IMR-90 (cell line): ENCODE measurements at regions not wholly inside any gene's neighbourhood (a gene's known extent, or its start where the extent isn't known, plus 50 kb on each side); places are given as distances from the start of the nearest gene placed in this dataset.
"Not testable (repeated sequence)": the region's sequence is repeated elsewhere in the genome, so short reads cannot be mapped to it uniquely, and the experiment has no call there.

ENCODE experiments used
- ATAC-seq: fragments of 200-7000 bp; cut with Tn5 transposase; 2 replicates; pipeline ENCODE4 v1.9.1; 2020; ENCODE audit warnings: low read depth, mild to moderate bottlenecking, moderate library complexity
- BruUV-seq: library from RNA; stranded (reverse); fragments of 400-500 nt; replicated peaks from 2 replicates; lab custom pipeline; 2021; lab: Mats Ljungman, UMichigan
- CTCF ChIA-PET: fragments of 300-600 bp; formaldehyde crosslinking; extraction: SDS; loops from one replicate; lab custom pipeline; 2021; ENCODE audit warnings: antibody characterized with exemption; lab: Yijun Ruan, JAX
- POLR2A ChIA-PET: fragments of 300-600 bp; sonication (Branson Sonifier 250); formaldehyde crosslinking; loops from one replicate; lab custom pipeline; 2022; ENCODE audit warnings: antibody characterized with exemption; ENCODE audit not compliant: unreplicated experiment; lab: Charles Lee
- DNase-seq: peaks from one replicate; pipeline ENCODE4 v3.0.0; 2013
- H2AFZ ChIP-seq: replicated peaks from 2 replicates; pipeline ENCODE3; 2013; ENCODE audit warnings: low read length, mild to moderate bottlenecking; ENCODE audit not compliant: poor library complexity
- H2AK5ac ChIP-seq: 2 replicates; pipeline ENCODE4 v1.6.1; 2013; ENCODE audit warnings: low read depth, low read length, inconsistent platforms
- H2AK9ac ChIP-seq: replicated peaks from 2 replicates; pipeline ENCODE3; 2013; ENCODE audit warnings: mild to moderate bottlenecking, low read depth, low read length, moderate library complexity; ENCODE audit not compliant: poor library complexity
- H2BK120ac ChIP-seq: 2 replicates; pipeline ENCODE4 v1.6.1; 2013; ENCODE audit warnings: low read depth, low read length, inconsistent platforms
- H2BK15ac ChIP-seq: 3 replicates; pipeline ENCODE4 v1.6.1; 2013; ENCODE audit warnings: low read depth, low read length, inconsistent platforms
- H2BK20ac ChIP-seq: 2 replicates; pipeline ENCODE4 v1.6.1; 2013; ENCODE audit warnings: low read depth, mild to moderate bottlenecking, inconsistent platforms, low read length, moderate library complexity
- H2BK5ac ChIP-seq: 2 replicates; pipeline ENCODE4 v1.6.1; 2013; ENCODE audit warnings: mild to moderate bottlenecking, low read depth, low read length, inconsistent platforms; ENCODE audit not compliant: poor library complexity, severe bottlenecking
- H3K14ac ChIP-seq: replicated peaks from 2 replicates; pipeline ENCODE4 v1.6.1; 2013; ENCODE audit warnings: low read depth, low read length, inconsistent platforms
- H3K18ac ChIP-seq: 2 replicates; pipeline ENCODE4 v1.6.1; 2013; ENCODE audit warnings: low read depth, low read length, control low read depth
- H3K23ac ChIP-seq: 2 replicates; pipeline ENCODE4 v1.6.1; 2013; ENCODE audit warnings: low read depth, low read length, inconsistent platforms
- H3K27ac ChIP-seq: 2 replicates; pipeline ENCODE4 v1.5.1; 2013; ENCODE audit warnings: mild to moderate bottlenecking, control low read depth, low read length; ENCODE audit not compliant: insufficient read depth
- H3K27me3 ChIP-seq: 2 replicates; pipeline ENCODE4 v1.6.1; 2013; ENCODE audit warnings: low read length; ENCODE audit not compliant: control insufficient read depth, insufficient read depth
- H3K36me3 ChIP-seq: 2 replicates; pipeline ENCODE4 v1.6.1; 2013; ENCODE audit warnings: low read length, mixed read lengths; ENCODE audit not compliant: control insufficient read depth, insufficient read depth
- H3K4ac ChIP-seq: 2 replicates; pipeline ENCODE4 v1.6.1; 2013; ENCODE audit warnings: low read depth, low read length, inconsistent platforms
- H3K4me1 ChIP-seq: 2 replicates; pipeline ENCODE4 v1.6.1; 2013; ENCODE audit warnings: low read length, mixed read lengths; ENCODE audit not compliant: control insufficient read depth, insufficient read depth
- H3K4me2 ChIP-seq: 2 replicates; pipeline ENCODE4 v1.6.1; 2013; ENCODE audit warnings: low read depth, mild to moderate bottlenecking, control low read depth, low read length, moderate library complexity
- H3K4me3 ChIP-seq: 2 replicates; pipeline ENCODE4 v1.5.1; 2013; ENCODE audit warnings: low read depth, mild to moderate bottlenecking, control low read depth, low read length, moderate library complexity; ENCODE audit not compliant: insufficient read depth
- H3K56ac ChIP-seq: 2 replicates; pipeline ENCODE4 v1.6.1; 2013; ENCODE audit warnings: low read length, inconsistent platforms; ENCODE audit not compliant: insufficient read depth; ENCODE audit errors: extremely low read depth
- H3K79me1 ChIP-seq, 2 experiments: 2 replicates each; pipeline ENCODE4 v1.6.1; 2013; ENCODE audit warnings: low read length in 2 of 2, inconsistent platforms in 1 of 2, low read depth in 1 of 2
- H3K9ac ChIP-seq: 2 replicates; pipeline ENCODE4 v1.6.1; 2013; ENCODE audit warnings: low read depth, low read length, control low read depth
- H3K9me1 ChIP-seq: 2 replicates; pipeline ENCODE4 v1.6.1; 2013; ENCODE audit warnings: low read length, inconsistent platforms; ENCODE audit not compliant: insufficient read depth
- H3K9me3 ChIP-seq: 2 replicates; pipeline ENCODE4 v1.6.1; 2013; ENCODE audit warnings: low read length; ENCODE audit not compliant: control insufficient read depth, insufficient read depth
- H4K20me1 ChIP-seq: 2 replicates; pipeline ENCODE4 v1.6.1; 2013; ENCODE audit warnings: low read length, inconsistent platforms; ENCODE audit not compliant: insufficient read depth
- H4K5ac ChIP-seq: 2 replicates; pipeline ENCODE4 v1.6.1; 2013; ENCODE audit warnings: mild to moderate bottlenecking, low read depth, low read length, control low read depth
- H4K8ac ChIP-seq, 2 experiments: 2 replicates each; pipeline ENCODE4 v1.6.1; 2013; ENCODE audit warnings: low read depth in 2 of 2, low read length in 2 of 2, control low read depth in 1 of 2, inconsistent platforms in 1 of 2
- H4K91ac ChIP-seq: 2 replicates; pipeline ENCODE4 v1.6.1; 2013; ENCODE audit warnings: low read depth, low read length, inconsistent platforms; ENCODE audit not compliant: insufficient read depth
- WGBS, 2 experiments: methylation state at CpG; one replicate each; pipeline versions ENCODE4 v1.1.5 to v1.1.7; 2013; ENCODE audit warnings: missing lambda C conversion rate in 2 of 2; ENCODE audit not compliant: insufficient read length in 1 of 2; ENCODE audit errors: extremely low coverage in 2 of 2; 5-methylcytosine and 5-hydroxymethylcytosine counted together
- dilution Hi-C: fragments of 300-500 bp; cut with HindIII; formaldehyde crosslinking; loops from one replicate; pipeline ENCODE4 v1.14.3; 2018; ENCODE audit warnings: low sequenced_read_pairs; ENCODE audit not compliant: unreplicated experiment
- in situ Hi-C: fragments of 300-500 bp; cut with MboI; formaldehyde crosslinking; loops from 3 replicates; pipeline ENCODE4 v1.14.3; 2019; ENCODE audit warnings: low sequenced_read_pairs, inconsistent platforms, mixed read lengths
- intact Hi-C: fragments of 100-400 bp; cut with micrococcal nuclease; formaldehyde crosslinking; loops from 2 replicates; pipeline ENCODE4 v1.10.0; 2022

DNA sequence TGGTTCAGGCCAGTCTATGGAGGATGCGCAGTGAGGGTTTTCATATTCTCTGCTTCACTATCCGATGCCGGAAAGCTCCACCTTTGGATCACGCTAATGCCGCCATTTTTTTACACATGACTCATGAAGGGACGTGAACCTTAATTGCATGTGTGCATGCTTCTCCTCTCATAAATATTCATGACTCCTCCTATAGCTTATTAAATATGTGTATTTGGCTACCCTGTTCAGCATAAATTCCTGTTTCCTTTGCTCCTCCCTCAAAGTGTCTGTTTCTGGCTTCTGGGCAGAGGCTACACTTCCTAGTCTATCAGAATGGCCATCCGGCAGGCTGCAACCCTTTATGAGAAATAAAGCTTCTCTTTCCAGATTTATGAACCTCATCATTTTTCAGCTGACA lies 1890.8 kb downstream of the KHDRBS2 start:
- H4K91ac ChIP-seq, H3K14ac ChIP-seq, H2BK120ac ChIP-seq, BruUV-seq, H3K23ac ChIP-seq, intact Hi-C loops, H3K4me2 ChIP-seq, in situ Hi-C loops, H2BK15ac ChIP-seq, H4K5ac ChIP-seq, DNase-seq, H3K79me1 ChIP-seq, H2AK9ac ChIP-seq, H3K56ac ChIP-seq, H2AFZ ChIP-seq, H4K8ac ChIP-seq, H4K20me1 ChIP-seq, H3K4me3 ChIP-seq, POLR2A ChIA-PET, H3K27ac ChIP-seq, H3K36me3 ChIP-seq, H2BK5ac ChIP-seq, H3K4me1 ChIP-seq, H2AK5ac ChIP-seq, H3K9me3 ChIP-seq, H3K9me1 ChIP-seq, CTCF ChIA-PET, dilution Hi-C loops, H3K18ac ChIP-seq, ATAC-seq, H3K9ac ChIP-seq, H3K4ac ChIP-seq, H3K27me3 ChIP-seq, H2BK20ac ChIP-seq: not testable (repeated sequence)
- WGBS, 2 experiments = no CpG with 5 or more reads among the region's 7 CpGs

- BruUV-seq, in situ Hi-C loops, CTCF ChIA-PET, H3K56ac ChIP-seq, H3K4me3 ChIP-seq, H3K27me3 ChIP-seq, H3K4me1 ChIP-seq, H3K9ac ChIP-seq, ATAC-seq, H3K23ac ChIP-seq, H3K4me2 ChIP-seq, H2BK120ac ChIP-seq, H4K5ac ChIP-seq, H3K27ac ChIP-seq, H3K4ac ChIP-seq, H3K14ac ChIP-seq, POLR2A ChIA-PET, H2AFZ ChIP-seq, H2AK5ac ChIP-seq, H3K79me1 ChIP-seq, H3K36me3 ChIP-seq, H2BK15ac ChIP-seq, H3K9me3 ChIP-seq, H2AK9ac ChIP-seq, H4K91ac ChIP-seq, H4K20me1 ChIP-seq, H4K8ac ChIP-seq, H2BK20ac ChIP-seq, dilution Hi-C loops, H2BK5ac ChIP-seq, intact Hi-C loops, DNase-seq, H3K18ac ChIP-seq, H3K9me1 ChIP-seq: not testable (repeated sequence)
- no CpG with 5 or more reads among the region's 4 CpGs for WGBS, 2 experiments
Measured at GRCh38 chr6:60392969-60393368, 1893.1 kb downstream of the KHDRBS2 start.
